Rectal smooth muscle tissue (tissue), 1 donor: ENCODE measurements at regions not wholly inside any gene's neighbourhood (a gene's known extent, or its start where the extent isn't known, plus 50 kb on each side); places are given as distances from the start of the nearest gene placed in this dataset.

ENCODE experiments used
- H3K27ac ChIP-seq: one replicate; pipeline ENCODE4 v1.7.0; 2013; ENCODE audit warnings: low read depth, low read length, inconsistent platforms
- H3K27me3 ChIP-seq: one replicate; pipeline ENCODE4 v1.7.0; 2013; ENCODE audit warnings: low read length; ENCODE audit not compliant: control insufficient read depth, insufficient read depth
- H3K36me3 ChIP-seq: one replicate; pipeline ENCODE4 v1.7.0; 2013; ENCODE audit warnings: low read length; ENCODE audit not compliant: control insufficient read depth, insufficient read depth
- H3K4me1 ChIP-seq: one replicate; pipeline ENCODE4 v1.7.0; 2013; ENCODE audit warnings: low read length; ENCODE audit not compliant: control insufficient read depth, insufficient read depth
- H3K4me3 ChIP-seq: one replicate; pipeline ENCODE4 v1.7.0; 2013; ENCODE audit warnings: low read length
- H3K9ac ChIP-seq: one replicate; pipeline ENCODE4 v1.7.0; 2013; ENCODE audit warnings: low read length

- no peaks in the 10 kb centered on the region for H3K27me3 ChIP-seq
- H3K9ac ChIP-seq = no peak overlapping the region
- H3K4me1 ChIP-seq = no peaks in the 10 kb centered on the region
- no peaks in the 10 kb centered on the region for H3K36me3 ChIP-seq
- no peak overlapping the region for H3K27ac ChIP-seq
- no peak overlapping the region for H3K4me3 ChIP-seq
Observed at GRCh38 chr13:107067381-107067780, 499.4 kb upstream of the ARGLU1 start.

- no peak overlapping the region for H3K9ac ChIP-seq
- H3K4me3 ChIP-seq = no peak overlapping the region
- no peaks in the 10 kb centered on the region for H3K36me3 ChIP-seq
- H3K4me1 ChIP-seq = no peaks in the 10 kb centered on the region
- H3K27me3 ChIP-seq = no peaks in the 10 kb centered on the region
- no peak overlapping the region for H3K27ac ChIP-seq
Observed at GRCh38 chr13:107066355-107066754, 498.4 kb upstream of the ARGLU1 start.

GRCh38 chr13:107065036-107065435, 497.1 kb upstream of the ARGLU1 start:
- Histone ChIP-seq H3K4me1 (no peaks in the 10 kb centered on the region), H3K36me3 (no peaks in the 10 kb centered on the region), H3K27me3 (no peaks in the 10 kb centered on the region), H3K27ac (no peak overlapping the region), H3K9ac (no peak overlapping the region), H3K4me3 (no peak overlapping the region)

GRCh38 chr13:107057028-107057631, 489.2 kb upstream of the ARGLU1 start:
- H3K4me3 ChIP-seq = no peak overlapping the region
- H3K27me3 ChIP-seq = no peaks in the 10 kb centered on the region
- no peaks in the 10 kb centered on the region for H3K4me1 ChIP-seq
- no peak overlapping the region for H3K27ac ChIP-seq
- H3K36me3 ChIP-seq = no peaks in the 10 kb centered on the region
- H3K9ac ChIP-seq = no peak overlapping the region

GRCh38 chr13:107043021-107043956, 475.4 kb upstream of the ARGLU1 start:
- no peaks in the 10 kb centered on the region for H3K27me3 ChIP-seq
- H3K9ac ChIP-seq = no peak overlapping the region
- H3K27ac ChIP-seq = no peak overlapping the region
- no peak overlapping the region for H3K4me3 ChIP-seq
- H3K4me1 ChIP-seq = no peaks in the 10 kb centered on the region
- H3K36me3 ChIP-seq = no peaks in the 10 kb centered on the region

GRCh38 chr13:107035778-107036177, 467.8 kb upstream of the ARGLU1 start:
- Histone ChIP-seq H3K27me3 (no peaks in the 10 kb centered on the region), H3K4me3 (no peak overlapping the region), H3K36me3 (no peaks in the 10 kb centered on the region), H3K27ac (no peak overlapping the region), H3K9ac (no peak overlapping the region), H3K4me1 (no peaks in the 10 kb centered on the region)

GRCh38 chr13:107035186-107035585, 467.2 kb upstream of the ARGLU1 start:
- H3K4me1 ChIP-seq = no peaks in the 10 kb centered on the region
- H3K36me3 ChIP-seq = no peaks in the 10 kb centered on the region
- no peaks in the 10 kb centered on the region for H3K27me3 ChIP-seq
- H3K9ac ChIP-seq = no peak overlapping the region
- no peak overlapping the region for H3K27ac ChIP-seq
- no peak overlapping the region for H3K4me3 ChIP-seq

- Histone ChIP-seq H3K4me3 (no peak overlapping the region), H3K36me3 (no peaks in the 10 kb centered on the region), H3K4me1 (no peaks in the 10 kb centered on the region), H3K9ac (no peak overlapping the region), H3K27ac (no peak overlapping the region), H3K27me3 (no peaks in the 10 kb centered on the region)
Observed at GRCh38 chr13:107034236-107034872, 466.4 kb upstream of the ARGLU1 start.

GRCh38 chr13:107031716-107032115, 463.8 kb upstream of the ARGLU1 start:
- Histone ChIP-seq H3K4me3 (no peak overlapping the region), H3K36me3 (no peaks in the 10 kb centered on the region), H3K27ac (no peak overlapping the region), H3K4me1 (no peaks in the 10 kb centered on the region), H3K27me3 (no peaks in the 10 kb centered on the region), H3K9ac (no peak overlapping the region)

GRCh38 chr13:107028751-107029150, 460.8 kb upstream of the ARGLU1 start:
- Histone ChIP-seq H3K4me3 (no peak overlapping the region), H3K9ac (no peak overlapping the region), H3K4me1 (no peaks in the 10 kb centered on the region), H3K27ac (no peak overlapping the region), H3K27me3 (no peaks in the 10 kb centered on the region), H3K36me3 (no peaks in the 10 kb centered on the region)

GRCh38 chr13:107025991-107026390, 458.1 kb upstream of the ARGLU1 start:
- no peaks in the 10 kb centered on the region for H3K27me3 ChIP-seq
- no peak overlapping the region for H3K4me3 ChIP-seq
- no peak overlapping the region for H3K9ac ChIP-seq
- no peaks in the 10 kb centered on the region for H3K36me3 ChIP-seq
- H3K27ac ChIP-seq = no peak overlapping the region
- H3K4me1 ChIP-seq = no peaks in the 10 kb centered on the region

GRCh38 chr13:107023335-107023734, 455.4 kb upstream of the ARGLU1 start:
- Histone ChIP-seq H3K36me3 (no peaks in the 10 kb centered on the region), H3K27ac (no peak overlapping the region), H3K4me3 (no peak overlapping the region), H3K9ac (no peak overlapping the region), H3K4me1 (no peaks in the 10 kb centered on the region), H3K27me3 (no peaks in the 10 kb centered on the region)
